Endodermal cell (in vitro differentiated cells): ENCODE measurements at regions not wholly inside any gene's neighbourhood (a gene's known extent, or its start where the extent isn't known, plus 50 kb on each side); places are given as distances from the start of the nearest gene placed in this dataset.

Experiments used
- DNase-seq: peaks from one replicate; pipeline ENCODE4 v3.0.0-alpha.2; 2017
- H3K27ac ChIP-seq: 2 replicates; pipeline ENCODE4 v1.5.1; 2013; ENCODE audit warnings: mild to moderate bottlenecking, low read depth, low read length, moderate library complexity
- H3K27me3 ChIP-seq: 2 replicates; pipeline ENCODE4 v1.6.1; 2013; ENCODE audit warnings: mild to moderate bottlenecking, low read length, moderate library complexity; ENCODE audit not compliant: insufficient read depth, control insufficient read depth, poor library complexity, severe bottlenecking
- H3K36me3 ChIP-seq: 2 replicates; pipeline ENCODE4 v1.7.0; 2013; ENCODE audit warnings: mild to moderate bottlenecking, low read length, moderate library complexity; ENCODE audit not compliant: control insufficient read depth, insufficient read depth
- H3K4me1 ChIP-seq: one replicate; pipeline ENCODE4 v1.7.0; 2013; ENCODE audit warnings: low read length; ENCODE audit not compliant: control insufficient read depth, insufficient read depth
- H3K4me3 ChIP-seq: 2 replicates; pipeline ENCODE4 v1.5.1; 2013; ENCODE audit warnings: mild to moderate bottlenecking, low read length, moderate library complexity
- H3K9ac ChIP-seq: 2 replicates; pipeline ENCODE4 v1.6.1; 2013; ENCODE audit warnings: mild to moderate bottlenecking, low read length, moderate library complexity; ENCODE audit not compliant: poor library complexity, severe bottlenecking; ENCODE audit errors: extremely low read depth
- H3K9me3 ChIP-seq: 2 replicates; pipeline ENCODE4 v1.6.1; 2013; ENCODE audit warnings: mild to moderate bottlenecking, low read length, moderate library complexity; ENCODE audit not compliant: control insufficient read depth
- H3K27ac Mint-ChIP-seq: 2 replicates; pipeline ENCODE4 v1.8.0; 2020; ENCODE audit warnings: mixed read lengths
- H3K27me3 Mint-ChIP-seq: 2 replicates; pipeline ENCODE4 v1.8.0; 2021; ENCODE audit warnings: mild to moderate bottlenecking, mixed read lengths; ENCODE audit not compliant: insufficient read depth
- H3K36me3 Mint-ChIP-seq: 2 replicates; pipeline ENCODE4 v1.8.0; 2020; ENCODE audit warnings: low read depth, mixed read lengths
- H3K4me1 Mint-ChIP-seq: 2 replicates; pipeline ENCODE4 v1.8.0; 2020; ENCODE audit warnings: mixed read lengths
- H3K4me3 Mint-ChIP-seq: 2 replicates; pipeline ENCODE4 v1.8.0; 2020; ENCODE audit warnings: mild to moderate bottlenecking, moderate library complexity, mixed read lengths
- H3K9me3 Mint-ChIP-seq: 2 replicates; pipeline ENCODE4 v1.8.0; 2020; ENCODE audit warnings: mild to moderate bottlenecking, mixed read lengths
- WGBS, 2 experiments: methylation state at CpG; one replicate each; pipeline versions ENCODE4 v1.1.5 to v1.1.7; 2013; ENCODE audit warnings: missing lambda C conversion rate in 2 of 2, mixed read lengths in 1 of 2; ENCODE audit not compliant: insufficient coverage in 1 of 2, insufficient read length in 1 of 2; 5-methylcytosine and 5-hydroxymethylcytosine counted together
- TF ChIP-seq, protein P1 (sequence below): fragments of 200-600 bp; sonication (generic); conservative IDR thresholded peaks from 2 replicates; pipeline ENCODE4 v1.5.0; 2021; ENCODE audit warnings: antibody characterized with exemption, mild to moderate bottlenecking

DNA sequence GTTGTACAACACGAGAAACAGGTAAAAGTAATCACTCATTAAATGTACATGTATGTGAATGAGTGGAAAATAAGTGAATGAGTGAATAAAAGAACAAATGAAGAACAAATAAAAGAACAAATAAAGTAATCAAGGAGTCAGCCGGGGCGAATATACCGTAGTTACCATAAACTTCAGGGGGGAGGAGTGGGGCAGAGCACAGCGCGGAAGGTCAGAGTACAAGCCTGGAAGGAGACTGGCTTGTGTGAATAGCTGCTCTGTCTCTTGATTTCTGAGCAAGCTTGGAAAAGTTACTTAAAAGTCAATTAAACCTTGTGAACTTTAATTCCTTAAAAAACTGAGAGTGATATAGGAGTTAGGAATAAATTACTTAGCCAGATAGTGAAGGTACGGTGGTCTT lies 466.5 kb upstream of the CNTN4 start:
- H3K4me1 Mint-ChIP-seq, result no peaks in the 10 kb centered on the region
- 90 to 100% methylated on average over 4 to 7 of the region's 7 CpGs for WGBS, 2 experiments

DNA sequence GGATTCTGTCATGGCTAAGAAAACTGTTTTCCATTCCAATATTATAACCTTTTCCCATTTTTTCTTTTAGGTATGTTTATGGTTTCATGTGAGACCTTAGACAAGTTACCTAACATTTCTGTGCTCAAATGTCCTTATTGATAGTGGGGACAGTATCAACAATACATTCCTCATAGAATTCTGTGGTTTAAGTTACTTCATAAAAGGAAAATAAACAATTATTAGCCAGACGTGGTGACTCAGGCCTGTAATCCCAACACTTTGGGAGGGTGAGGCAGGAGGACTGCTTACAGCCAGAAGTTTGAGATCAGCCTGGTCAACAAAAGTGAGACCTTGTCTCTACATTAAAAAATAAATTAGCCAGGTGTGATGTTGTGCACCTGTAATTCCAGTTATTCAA lies 436.8 kb upstream of the CNTN4 start:
- no peaks in the 10 kb centered on the region for H3K27me3 ChIP-seq
- H3K27me3 Mint-ChIP-seq, result no peaks in the 10 kb centered on the region
- no peaks in the 10 kb centered on the region for H3K36me3 Mint-ChIP-seq
- 81% methylated on average over 1 of the region's 1 CpG; no CpG with 5 or more reads in 1 of the 2 experiments for WGBS, 2 experiments
- TF ChIP-seq, protein P1, sequence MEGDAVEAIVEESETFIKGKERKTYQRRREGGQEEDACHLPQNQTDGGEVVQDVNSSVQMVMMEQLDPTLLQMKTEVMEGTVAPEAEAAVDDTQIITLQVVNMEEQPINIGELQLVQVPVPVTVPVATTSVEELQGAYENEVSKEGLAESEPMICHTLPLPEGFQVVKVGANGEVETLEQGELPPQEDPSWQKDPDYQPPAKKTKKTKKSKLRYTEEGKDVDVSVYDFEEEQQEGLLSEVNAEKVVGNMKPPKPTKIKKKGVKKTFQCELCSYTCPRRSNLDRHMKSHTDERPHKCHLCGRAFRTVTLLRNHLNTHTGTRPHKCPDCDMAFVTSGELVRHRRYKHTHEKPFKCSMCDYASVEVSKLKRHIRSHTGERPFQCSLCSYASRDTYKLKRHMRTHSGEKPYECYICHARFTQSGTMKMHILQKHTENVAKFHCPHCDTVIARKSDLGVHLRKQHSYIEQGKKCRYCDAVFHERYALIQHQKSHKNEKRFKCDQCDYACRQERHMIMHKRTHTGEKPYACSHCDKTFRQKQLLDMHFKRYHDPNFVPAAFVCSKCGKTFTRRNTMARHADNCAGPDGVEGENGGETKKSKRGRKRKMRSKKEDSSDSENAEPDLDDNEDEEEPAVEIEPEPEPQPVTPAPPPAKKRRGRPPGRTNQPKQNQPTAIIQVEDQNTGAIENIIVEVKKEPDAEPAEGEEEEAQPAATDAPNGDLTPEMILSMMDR, result no peak
- no peak overlapping the region for H3K4me3 Mint-ChIP-seq
- H3K4me1 Mint-ChIP-seq, result peaks cover 11% of the 10 kb centered on the region
- H3K4me3 ChIP-seq, result no peak overlapping the region
- H3K27ac ChIP-seq, result no peak overlapping the region
- no peak overlapping the region for H3K9ac ChIP-seq
- no peak for DNase-seq
- H3K4me1 ChIP-seq, result no peaks in the 10 kb centered on the region
- peaks cover 2% of the 10 kb centered on the region for H3K9me3 Mint-ChIP-seq
- no peak overlapping the region for H3K27ac Mint-ChIP-seq
- H3K36me3 ChIP-seq, result no peaks in the 10 kb centered on the region
- H3K9me3 ChIP-seq, result peaks cover 10% of the 10 kb centered on the region

More for the DNA sequence above, 466.5 kb upstream of the CNTN4 start:
- H3K27me3 ChIP-seq, result no peaks in the 10 kb centered on the region
- no peaks in the 10 kb centered on the region for H3K36me3 ChIP-seq
- H3K4me1 ChIP-seq, result no peaks in the 10 kb centered on the region
- Mint-ChIP-seq H3K27me3 (no peaks in the 10 kb centered on the region), H3K4me3 (no peak overlapping the region), H3K9me3 (no peaks in the 10 kb centered on the region), H3K27ac (no peak overlapping the region), H3K36me3 (no peaks in the 10 kb centered on the region)
- peaks cover 21% of the 10 kb centered on the region for H3K9me3 ChIP-seq
- no peak overlapping the region for H3K27ac ChIP-seq
- no peak for DNase-seq
- no peak overlapping the region for H3K4me3 ChIP-seq
- TF ChIP-seq, protein P1, result no peak
- no peak overlapping the region for H3K9ac ChIP-seq

DNA sequence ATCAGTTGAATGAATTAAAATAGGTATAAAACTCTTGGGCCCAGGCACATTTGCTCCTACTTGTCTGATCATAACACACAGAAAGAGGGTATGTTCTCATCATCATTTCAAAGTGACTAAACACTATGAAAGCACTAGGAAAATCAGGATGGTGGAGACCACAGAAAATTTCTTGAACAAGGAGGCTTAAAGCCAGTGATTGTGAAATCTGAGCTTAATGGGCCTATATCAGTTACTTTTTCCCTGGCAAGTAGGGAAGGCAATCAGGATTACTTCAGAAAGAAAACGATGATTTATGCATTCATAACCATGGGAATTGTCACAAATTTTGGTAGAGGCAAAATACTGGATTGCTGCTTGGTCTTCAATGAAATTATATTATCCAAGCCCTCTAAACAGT lies 434.4 kb upstream of the CNTN4 start:
- Mint-ChIP-seq H3K36me3 (no peaks in the 10 kb centered on the region), H3K9me3 (no peaks in the 10 kb centered on the region), H3K27ac (no peak overlapping the region), H3K4me1 (peaks cover 11% of the 10 kb centered on the region), H3K4me3 (no peak overlapping the region), H3K27me3 (no peaks in the 10 kb centered on the region)
- Histone ChIP-seq H3K36me3 (no peaks in the 10 kb centered on the region), H3K9ac (no peak overlapping the region), H3K27ac (no peak overlapping the region), H3K4me1 (no peaks in the 10 kb centered on the region), H3K9me3 (peaks cover 11% of the 10 kb centered on the region), H3K4me3 (no peak overlapping the region), H3K27me3 (no peaks in the 10 kb centered on the region)
- no peak for DNase-seq
- WGBS, 2 experiments, result 80 to 93% methylated on average over 1 of the region's 1 CpG
- TF ChIP-seq, protein P1, result no peak
